ENCODE measurements at regions not wholly inside any gene's neighbourhood (a gene's known extent, or its start where the extent isn't known, plus 50 kb on each side); places are given as distances from the start of the nearest gene placed in this dataset.
"Not testable (repeated sequence)": the region's sequence is repeated elsewhere in the genome, so short reads cannot be mapped to it uniquely, and the experiment has no call there.

DNA sequence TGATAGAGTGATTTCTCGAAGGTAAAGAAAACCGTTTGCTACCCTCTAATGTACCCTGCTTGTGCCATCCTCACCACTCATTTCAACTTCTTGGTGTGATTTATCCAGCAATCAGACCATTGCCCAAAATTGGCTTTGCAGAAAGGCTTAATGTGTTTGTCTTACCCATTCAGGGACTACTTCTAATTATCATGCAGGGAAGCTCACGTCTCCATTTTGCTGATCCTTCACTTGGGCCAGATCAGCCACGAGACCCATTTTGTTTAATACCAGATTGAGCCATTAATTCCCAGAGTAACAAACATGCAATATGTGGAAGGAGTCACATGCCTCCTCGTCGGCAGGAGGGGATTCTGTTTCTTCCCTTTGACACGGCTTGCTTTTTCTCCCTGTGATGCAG is 51.1 kb upstream of the CRY1 start:
- DNase-seq (ENCODE audit: low spot score) = no peak

DNA sequence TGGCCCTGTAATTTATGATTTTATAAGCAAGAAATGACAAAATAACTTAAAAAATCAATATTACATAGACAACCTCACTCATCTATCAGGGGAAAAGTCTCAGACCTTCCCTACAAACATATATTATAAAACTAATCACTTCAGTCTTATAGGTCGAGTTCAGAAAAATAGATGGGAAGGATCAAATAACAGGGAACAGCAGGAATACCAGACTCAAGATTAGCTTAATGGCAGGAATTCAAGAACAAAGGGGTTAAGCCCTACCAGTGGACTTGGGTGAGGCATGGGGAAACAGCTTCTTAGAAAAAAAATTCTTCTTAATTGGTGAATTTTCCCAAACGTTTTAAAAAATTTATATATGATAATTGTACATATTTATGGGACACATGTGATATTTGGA is 51.6 kb upstream of the CRY1 start:
- no peak for DNase-seq (ENCODE audit: low spot score)

DNA sequence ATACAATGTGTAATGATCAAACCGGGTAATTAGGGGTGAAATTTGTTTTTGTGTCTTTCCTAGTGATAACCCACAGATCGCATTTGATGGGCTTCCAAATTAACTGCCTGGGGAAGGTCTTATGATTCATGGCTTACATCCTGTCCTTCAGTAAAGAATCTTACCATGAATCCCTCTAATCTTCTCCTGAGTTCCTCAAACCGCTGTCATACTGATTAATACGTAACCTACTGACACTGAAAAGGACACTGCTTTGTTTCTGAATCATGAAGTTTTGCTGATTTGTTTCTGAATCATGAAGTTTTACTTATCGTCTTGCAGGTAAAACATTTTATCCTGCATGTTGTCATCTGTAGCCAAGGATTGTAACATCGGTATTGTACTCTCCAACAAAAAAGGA is 52.0 kb upstream of the CRY1 start:
- DNase-seq (ENCODE audit: low spot score) = no peak

DNA sequence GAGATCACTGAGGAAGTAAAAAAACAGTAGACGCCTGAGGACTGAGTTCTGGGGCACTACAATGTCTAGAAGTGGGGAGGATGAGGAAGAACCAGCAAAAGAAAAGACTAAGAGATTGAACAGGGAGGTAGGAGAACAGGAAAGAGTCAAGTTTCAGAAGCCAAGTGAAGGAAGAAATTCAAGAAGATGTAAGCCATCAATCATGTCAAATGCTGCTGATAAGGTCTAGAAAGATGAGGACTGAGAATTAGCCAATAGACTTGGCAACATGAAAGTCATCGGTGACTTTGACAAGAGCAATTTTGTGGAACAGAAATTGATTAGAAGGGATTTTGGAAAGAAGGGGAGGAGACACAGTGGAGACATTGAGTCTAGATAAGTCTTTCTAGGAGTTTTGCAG is 54.8 kb upstream of the CRY1 start:
- DNase-seq (ENCODE audit: low spot score) = no peak

DNA sequence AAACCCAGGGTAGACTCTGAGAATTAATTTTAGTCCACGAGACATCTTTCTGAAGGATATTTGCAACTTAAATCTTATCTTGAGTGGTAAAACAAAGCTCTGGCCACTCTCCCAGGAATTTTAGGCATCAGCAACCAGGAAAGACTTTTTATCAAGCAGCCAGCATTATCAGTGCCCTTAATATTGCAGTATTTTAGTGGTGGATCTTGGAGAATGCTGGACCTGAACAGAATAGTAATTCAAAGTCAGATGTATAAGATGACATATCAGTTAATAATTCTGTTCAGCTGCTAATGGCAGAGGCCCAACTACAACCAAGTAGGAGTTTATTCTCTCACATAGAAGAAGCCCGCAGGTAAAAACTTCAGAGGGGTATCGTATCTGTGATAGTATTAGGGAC is 59.0 kb upstream of the CRY1 start:
- DNase-seq (ENCODE audit: low spot score) = no peak

DNA sequence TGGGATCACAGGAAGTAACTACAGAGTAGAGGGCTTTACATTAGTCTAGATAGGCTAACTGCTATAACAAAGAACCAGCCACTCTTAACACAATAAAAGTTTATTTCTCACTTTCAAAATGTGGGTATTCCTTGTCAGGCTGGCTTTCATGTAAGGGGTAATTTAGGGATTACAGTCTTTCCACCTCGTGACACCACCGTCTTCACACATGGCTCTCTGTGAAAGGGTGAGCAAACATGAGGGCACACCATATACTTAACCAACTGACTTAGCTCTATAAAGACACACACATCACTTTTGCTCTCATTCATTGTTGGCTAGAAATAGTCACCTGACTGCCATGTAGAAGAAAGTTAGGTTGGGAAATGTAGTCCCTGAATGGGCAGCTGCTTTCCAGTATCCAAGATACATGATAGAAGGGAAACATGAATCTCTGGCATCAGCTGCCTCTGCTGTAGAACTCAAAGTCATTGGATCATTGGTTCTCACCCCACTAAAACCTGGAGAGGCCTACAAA is 66.1 kb upstream of the CRY1 start:
- DNase-seq (ENCODE audit: low spot score) = no peak

DNA sequence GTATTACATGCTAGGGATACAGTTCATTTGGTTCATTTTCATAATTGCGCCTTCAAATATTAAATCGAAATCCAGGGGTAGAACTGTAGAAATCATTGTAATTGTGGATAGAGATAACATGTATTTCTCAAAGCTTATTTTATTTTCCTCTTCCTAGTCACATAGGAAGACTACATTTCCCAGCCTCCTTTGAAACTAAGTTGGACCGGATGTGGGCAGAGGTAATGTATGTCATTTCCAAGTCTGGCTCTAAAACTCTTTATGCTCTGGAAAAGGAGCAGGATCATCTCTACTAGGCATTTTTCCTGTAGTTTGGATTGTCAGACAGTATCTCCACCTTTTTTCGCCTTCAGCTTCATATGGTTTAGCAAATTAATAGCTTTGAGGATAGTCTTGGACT is 70.1 kb upstream of the CRY1 start:
- no peak for DNase-seq (ENCODE audit: low spot score)

DNA sequence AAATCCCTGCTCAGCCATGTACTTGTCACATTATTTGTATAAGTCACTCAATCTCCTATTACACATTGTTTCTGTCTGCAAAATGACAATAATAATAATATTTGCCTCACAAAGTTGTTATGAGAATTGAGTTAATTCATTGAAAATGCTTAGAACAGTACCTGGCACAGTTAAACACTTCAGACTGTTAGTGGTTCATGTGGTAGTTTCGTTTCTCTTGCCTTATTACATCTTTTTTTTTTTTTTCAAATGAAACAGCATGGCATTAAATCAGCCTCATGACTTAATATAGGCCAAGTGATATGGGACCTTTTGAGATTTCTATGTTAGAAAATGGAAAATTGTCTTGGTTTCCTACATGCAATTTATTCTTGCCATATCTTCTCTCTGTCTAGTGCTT is 71.0 kb upstream of the CRY1 start:
- no peak for DNase-seq (ENCODE audit: low spot score)

DNA sequence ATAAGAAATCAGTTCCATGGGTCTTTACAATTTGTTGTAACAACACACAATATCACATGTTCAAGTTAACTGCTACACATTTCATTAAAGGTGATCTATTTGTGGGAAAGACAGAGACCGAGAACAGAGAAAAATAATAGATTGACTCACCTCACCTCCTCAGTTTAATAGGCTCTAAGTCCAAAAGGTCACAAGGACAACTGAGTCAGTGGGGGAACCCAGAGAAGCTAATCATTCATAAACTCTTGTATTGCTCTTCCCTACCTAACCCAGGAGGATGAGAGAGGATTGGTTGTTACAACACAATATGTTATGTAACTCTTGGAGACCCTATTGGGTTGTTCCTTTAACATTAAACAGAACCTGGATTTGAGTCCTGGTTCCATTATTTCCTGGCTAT is 72.2 kb upstream of the CRY1 start:
- no peak for DNase-seq (ENCODE audit: low spot score)

DNA sequence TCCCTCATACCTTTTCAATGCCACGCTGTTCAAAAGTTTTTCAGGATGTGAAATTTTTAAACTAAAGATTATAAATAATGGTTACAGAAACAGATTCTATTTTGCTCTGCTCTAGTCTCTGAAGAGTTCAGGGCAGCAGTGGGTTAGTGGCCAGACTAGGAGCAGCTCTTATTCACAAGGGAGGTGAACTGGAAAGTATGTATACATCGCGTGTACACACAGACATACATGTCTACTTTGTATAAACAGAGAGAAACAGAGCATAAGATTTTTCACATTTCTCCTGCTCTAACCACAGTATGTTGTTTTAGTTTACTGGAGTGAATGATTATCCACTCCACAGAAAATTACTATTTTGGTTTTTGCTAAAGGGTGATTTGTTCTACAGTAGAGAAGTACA is 74.4 kb upstream of the CRY1 start:
- DNase-seq (ENCODE audit: low spot score) = no peak

DNA sequence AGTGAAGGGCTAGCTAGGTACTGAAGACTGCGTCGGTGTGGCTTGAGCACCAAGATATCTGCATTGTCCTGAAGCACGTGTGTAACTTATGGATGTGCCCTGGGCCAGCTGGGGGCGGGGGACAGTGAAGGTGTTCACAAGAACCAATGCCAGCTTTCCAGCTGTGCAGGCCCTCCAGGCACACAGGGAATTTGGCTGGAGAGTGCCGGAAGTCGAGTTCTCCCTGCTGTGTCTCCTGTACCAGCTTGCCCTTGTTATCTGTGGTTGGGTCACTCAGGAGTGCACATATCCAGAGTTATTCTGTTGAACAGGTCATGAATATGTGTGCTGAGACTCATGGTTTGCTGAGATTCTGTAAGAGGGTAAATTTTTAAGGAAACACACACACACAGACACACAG is 75.9 kb upstream of the CRY1 start:
- DNase-seq (ENCODE audit: low spot score) = no peak

DNA sequence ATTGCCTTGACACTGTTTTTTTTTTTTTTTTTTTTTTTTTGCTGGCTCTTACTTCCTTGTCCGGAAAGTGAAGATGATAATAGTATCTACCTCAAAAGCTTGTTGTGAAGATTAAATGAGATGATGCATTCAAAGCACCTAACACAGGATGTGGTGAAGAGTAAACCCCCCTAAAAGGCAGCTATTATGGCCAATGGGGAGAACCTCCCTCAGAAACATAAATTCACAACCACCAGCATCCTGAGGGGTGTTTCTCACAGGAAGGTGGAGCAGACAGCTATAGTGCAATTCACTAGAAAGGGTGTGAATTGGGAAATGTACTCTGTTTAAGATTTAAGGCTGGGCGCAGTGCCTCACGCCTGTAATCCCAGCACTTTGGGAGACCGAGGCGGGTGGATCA is 85.4 kb upstream of the CRY1 start:
- peak; percentile 9 for DNase-seq (ENCODE audit: low spot score)

DNA sequence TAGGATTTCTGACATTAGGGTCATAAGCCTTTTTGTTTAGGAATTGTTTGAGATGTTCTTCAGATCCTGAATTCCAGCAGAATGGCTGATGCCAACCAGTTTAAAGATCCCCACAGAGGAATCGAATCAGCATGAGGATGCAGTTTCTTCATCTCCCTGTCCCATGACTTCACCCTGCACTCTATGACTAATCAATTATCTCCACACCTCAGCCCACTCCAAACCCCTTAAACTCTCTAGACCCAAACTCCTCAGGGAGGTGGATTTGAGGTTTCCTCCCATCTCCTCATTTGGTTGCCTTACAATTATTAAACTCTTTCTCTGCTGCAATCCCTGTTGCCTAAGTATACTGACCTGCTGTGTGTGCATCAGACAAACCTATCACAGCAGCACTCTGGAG is 86.5 kb upstream of the CRY1 start:
- no peak for DNase-seq (ENCODE audit: low spot score)

DNA sequence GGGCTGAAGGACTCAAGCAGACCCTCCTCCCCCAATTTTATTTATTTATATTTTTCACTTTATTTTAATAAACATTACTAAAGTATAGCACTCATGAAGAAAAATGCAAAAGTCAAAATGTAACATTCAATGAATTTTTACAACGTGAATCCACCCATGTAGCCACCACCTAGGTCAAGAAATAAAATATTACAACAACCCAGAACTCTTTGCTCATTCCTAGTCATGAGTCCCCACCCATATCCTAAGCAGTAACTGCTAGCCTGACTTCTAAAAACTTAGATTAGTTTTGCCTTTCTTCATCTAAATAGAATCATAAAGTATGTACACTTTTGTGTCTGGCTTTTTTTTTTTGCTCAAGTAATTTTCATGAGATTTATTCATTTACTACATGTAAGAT is 86.9 kb upstream of the CRY1 start:
- DNase-seq (ENCODE audit: low spot score) = no peak

DNA sequence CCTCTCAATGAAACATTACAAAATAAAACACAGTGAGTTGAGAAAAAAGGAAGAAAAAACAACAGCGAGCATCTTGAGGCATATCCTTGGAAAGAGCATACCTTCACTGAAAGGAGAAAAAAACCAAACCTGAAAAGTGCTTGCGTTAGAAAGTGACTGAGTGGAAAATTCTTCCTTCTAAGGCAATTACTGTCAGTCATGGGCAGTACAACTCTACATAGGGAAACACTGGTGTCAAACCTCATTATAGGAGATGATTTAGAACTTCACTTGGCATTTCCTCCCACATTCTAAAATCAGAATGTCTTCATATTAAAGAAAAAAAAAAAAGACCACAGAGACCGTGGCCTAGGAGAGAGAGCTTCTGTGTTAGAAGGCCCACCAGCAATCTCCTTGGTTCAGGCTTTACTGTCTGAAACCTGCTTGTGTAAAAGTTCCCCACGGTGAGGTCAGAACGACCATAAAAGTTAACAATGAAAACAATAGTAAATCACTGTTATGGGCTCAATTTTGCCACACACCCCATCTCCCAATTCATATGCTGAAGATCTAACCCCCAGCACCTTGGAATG is 91.1 kb upstream of the CRY1 start:
- DNase-seq (ENCODE audit: low spot score) = no peak

DNA sequence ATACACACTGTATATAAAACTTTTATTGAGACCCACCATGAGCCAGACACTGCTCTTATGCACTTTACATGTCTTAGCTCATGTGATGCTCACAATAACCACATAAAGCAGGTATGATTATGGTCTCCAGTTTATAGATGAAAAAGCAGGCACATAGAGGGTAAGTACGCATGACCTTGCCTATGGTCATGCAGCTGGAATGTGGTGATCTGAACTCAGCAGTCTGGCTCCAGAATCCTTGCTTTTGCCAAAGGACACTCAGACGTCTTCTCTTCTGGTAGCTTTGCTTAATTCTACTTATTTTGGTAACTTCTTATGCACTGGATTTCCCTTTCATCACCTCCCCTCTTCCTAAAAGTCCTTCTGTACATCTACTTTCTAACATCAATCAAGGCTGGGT is 103.3 kb upstream of the CRY1 start:
- no peak for DNase-seq (ENCODE audit: low spot score)

DNA sequence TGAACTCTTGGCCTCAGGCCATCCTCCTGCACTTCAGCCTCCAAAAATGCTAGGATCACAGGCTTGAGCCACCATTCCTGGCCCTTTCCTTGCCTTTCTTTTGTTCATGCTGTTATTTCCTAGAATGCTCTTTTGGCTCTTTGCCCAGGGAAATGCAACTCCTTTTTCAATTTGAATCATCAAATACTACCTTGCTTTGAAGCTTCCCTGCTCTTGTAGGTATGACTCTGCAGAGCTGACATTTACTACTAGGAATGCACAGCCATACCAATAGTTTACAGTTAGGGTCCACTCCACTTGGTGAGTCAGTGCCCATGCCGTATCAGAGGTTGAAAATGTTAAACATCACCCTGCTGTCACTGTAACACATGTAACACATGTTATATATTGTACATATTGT is 107.0 kb upstream of the CRY1 start:
- no peak for DNase-seq (ENCODE audit: low spot score)

DNA sequence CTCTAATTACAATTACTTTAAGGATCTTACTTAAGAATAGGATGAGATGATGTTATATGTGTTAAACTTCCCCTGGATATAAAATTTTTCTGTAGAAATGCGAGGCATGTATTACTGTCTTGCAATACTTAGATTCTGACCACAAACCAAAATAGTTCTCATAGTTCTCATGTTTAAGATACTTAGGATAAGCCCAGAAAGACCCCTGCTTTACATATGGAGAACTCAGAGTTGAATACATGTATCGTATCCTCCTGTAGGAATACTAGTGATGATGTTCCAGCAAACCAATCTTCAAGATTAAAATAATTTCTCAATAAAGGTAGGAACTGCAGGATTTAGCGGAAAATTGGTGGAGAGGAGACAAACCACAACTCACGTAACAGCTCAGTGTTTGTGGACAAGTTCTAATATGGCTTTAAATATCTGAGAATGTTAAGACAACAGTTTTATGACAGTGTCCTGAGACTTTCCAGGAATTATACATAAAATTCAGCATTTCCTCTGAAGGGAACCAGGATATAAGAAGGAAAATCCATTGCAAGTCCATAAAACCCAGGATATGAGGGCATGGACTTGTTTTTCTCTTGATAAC is 114.7 kb upstream of the CRY1 start:
- no peak for DNase-seq (ENCODE audit: low spot score)

DNA sequence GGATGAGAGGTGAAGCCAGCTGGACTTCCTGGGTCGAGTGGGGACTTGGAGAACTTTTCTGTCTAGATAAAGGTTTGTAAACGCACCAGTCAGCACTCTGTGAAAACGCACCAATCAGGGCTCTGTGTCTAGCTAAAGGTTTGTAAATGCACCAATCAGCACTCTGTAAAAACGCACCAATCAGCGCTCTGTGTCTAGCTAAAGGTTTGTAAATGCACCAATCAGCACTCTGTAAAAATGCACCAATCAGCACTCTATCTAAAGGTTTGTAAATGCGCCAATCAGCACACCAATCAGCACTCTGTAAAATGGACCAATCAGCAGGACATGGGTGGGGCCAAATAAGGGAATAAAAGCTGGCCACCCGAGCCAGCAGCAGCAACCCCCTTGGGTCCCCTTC is 116.4 kb upstream of the CRY1 start:
- not testable (repeated sequence) for DNase-seq (ENCODE audit: low spot score)

DNA sequence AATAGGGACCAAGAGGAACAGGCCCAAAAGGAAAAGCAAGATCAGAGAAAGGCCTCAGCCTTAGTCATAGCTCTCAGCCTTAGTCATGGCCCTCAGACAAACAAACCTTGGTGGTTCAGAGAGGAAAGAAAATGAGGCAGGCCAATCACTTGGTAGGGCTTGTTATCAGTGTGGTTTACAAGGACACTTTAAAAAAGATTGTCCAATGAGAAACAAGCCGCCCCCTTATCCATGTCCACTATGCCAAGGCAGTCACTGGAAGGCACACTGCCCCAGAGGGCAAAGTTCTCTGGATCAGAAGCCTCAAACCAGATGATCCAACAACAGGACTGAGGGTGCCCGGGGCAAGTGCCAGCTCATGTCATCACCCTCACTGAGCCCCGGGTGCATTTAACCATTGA is 121.0 kb upstream of the CRY1 start:
- not testable (repeated sequence) for DNase-seq (ENCODE audit: low spot score)

DNA sequence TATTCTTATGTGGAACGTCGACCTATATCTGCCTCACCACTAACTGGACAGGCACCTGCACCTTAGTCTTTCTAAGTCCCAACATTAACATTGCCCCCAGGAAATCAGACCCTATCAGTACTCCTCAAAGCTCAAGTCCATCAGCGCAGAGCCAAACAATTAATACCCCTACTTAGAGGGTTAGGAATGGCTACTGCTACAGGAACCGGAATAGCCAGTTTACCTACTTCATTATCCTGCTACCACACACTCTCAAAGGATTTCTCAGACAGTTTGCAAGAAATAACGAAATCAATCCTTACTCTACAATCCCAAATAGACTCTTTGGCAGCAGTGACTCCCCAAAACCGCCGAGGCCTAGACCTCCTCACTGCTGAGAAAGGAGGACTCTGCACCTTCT is 123.1 kb upstream of the CRY1 start:
- not testable (repeated sequence) for DNase-seq (ENCODE audit: low spot score)

DNA sequence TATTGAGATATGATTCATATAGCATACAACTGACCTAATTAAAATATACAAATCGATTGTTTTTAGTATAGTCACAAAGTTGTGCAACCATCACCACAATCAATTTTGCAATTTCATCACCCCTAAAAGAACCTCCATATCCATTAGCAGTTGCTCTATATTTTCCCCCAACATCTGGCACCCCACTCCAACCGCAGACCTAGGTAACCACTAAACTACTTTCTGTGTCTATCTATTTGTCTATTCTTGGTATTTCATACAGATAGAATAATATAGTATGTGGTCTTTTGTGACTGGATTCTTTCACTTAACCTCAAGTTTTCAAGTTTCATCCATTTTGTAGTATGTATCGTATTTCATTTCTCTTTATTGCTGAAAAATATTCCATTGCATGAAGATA is 126.0 kb upstream of the CRY1 start:
- DNase-seq (ENCODE audit: low spot score) = no peak

DNA sequence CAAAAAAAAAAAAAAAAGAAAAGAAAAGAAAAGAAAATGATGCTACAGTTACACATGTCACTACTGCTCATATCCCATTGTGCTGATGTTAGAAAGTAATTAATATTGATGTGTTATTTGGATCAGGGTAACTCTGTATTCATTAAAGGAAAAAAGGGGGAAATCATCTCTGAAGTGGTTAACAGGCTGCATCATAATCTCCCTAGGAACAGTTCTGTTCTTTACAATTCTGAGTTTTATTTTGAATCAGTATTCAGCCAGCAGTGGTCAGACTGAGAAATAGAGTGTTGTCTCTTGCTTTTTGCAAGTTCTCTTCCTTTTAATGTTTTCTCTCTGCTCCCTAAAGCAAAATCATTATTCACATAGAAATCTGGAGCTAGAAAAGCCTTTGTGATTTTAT is 128.6 kb upstream of the CRY1 start:
- DNase-seq (ENCODE audit: low spot score) = no peak

DNA sequence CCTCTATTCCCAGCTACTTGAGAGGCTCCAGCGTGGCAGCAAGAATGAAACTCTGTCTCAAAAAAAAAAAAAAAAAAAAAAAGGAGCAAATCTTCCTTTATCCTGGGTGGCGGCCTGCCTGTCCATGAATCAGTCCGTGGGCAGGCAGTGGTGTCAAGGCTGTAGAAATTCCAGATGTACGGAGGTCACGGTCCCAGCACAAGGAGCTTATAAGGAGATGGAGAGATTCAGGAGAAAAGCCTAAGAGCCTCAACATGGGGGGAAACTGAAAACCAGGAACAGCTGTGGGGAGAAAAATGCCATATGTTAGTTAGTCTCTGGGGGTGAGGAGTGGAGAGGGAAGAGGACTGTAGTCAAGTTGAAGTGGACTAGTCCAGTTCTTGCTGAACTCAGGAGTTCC is 130.5 kb upstream of the CRY1 start:
- DNase-seq (ENCODE audit: low spot score) = no peak

DNA sequence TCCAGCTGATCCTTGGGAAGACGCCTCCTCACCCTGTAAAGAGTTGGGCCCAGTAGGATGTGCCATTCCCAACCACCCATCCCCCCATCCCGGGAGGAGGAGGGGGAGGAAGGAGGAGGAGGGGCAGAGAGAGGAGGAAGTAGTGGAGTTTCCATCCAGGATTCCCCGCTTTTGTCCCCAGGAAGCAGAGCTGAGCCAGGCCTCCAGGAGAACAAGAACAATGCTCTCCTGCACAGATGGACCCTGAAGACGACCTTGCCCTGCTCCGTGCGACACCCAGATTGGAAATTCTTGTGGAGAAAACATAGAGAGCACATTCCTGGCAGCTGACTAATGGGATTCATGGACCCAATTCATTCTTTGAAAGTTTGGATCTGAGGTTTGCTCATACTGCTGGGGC is 132.3 kb upstream of the CRY1 start:
- DNase-seq (ENCODE audit: low spot score) = no peak

All from CD4-positive, alpha-beta T cell treated with Interleukin-15 for 4 hours (primary cell).